Panc1 (cell line): ENCODE measurements at regions not wholly inside any gene's neighbourhood (a gene's known extent, or its start where the extent isn't known, plus 50 kb on each side); places are given as distances from the start of the nearest gene placed in this dataset.

Source experiments
- CTCF ChIP-seq: fragments of 450-650 bp; IDR thresholded peaks from 2 replicates; pipeline ENCODE4 v1.5.1; 2017; ENCODE audit warnings: mild to moderate bottlenecking
- REST ChIP-seq, 2 experiments: IDR thresholded peaks; 2 replicates each; pipeline ENCODE4 v1.6.1; 2011 to 2012; ENCODE audit warnings: low read depth in 2 of 2, control low read depth in 1 of 2, low read length in 1 of 2, mild to moderate bottlenecking in 1 of 2, moderate library complexity in 1 of 2; ENCODE audit not compliant: insufficient read depth in 1 of 2

GRCh38 chr7:85749696-85750453, 563.0 kb upstream of the SEMA3D start:
- TF ChIP-seq CTCF (no peak), REST (IDR thresholded peaks at IDR 0.05; ENCODE audit: insufficient read depth in 1 of 2, low read depth in 2 of 2, low read length in 1 of 2) (no peak)
